Erythroblast (primary cell): ENCODE measurements at regions not wholly inside any gene's neighbourhood (a gene's known extent, or its start where the extent isn't known, plus 50 kb on each side); places are given as distances from the start of the nearest gene placed in this dataset.
"Not testable (repeated sequence)": the region's sequence is repeated elsewhere in the genome, so short reads cannot be mapped to it uniquely, and the experiment has no call there.

Experiments
- GATA1 ChIP-seq: IDR thresholded peaks from 2 replicates; pipeline ENCODE4 v1.6.1; 2011; ENCODE audit warnings: low read depth, mild to moderate bottlenecking, control low read depth, low read length, moderate library complexity
- POLR2A ChIP-seq: IDR thresholded peaks from 2 replicates; pipeline ENCODE4 v1.6.1; 2011; ENCODE audit warnings: mild to moderate bottlenecking, low read length

DNA sequence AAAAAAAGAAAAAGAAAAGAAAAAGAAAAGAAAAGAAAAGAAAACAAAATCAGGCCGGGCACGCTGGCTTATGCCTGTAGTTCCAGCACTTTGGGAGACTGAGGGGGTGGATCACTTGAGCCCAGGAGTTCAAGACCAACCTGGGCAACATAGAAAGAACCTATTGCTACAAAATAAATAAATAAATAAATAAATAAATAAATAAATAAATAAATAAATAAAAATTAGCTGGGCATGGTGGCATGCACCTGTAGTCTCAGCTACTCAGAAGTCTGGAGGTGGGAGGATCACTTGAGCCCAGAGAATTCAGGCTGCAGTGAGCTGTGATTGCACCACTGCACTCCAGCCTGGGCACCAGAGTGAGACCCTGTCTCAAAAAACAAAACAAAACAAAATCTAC is 809.7 kb upstream of the AUTS2 start:
- TF ChIP-seq POLR2A, GATA1: not testable (repeated sequence)
